SKM-1 (cell line): ENCODE measurements at regions not wholly inside any gene's neighbourhood (a gene's known extent, or its start where the extent isn't known, plus 50 kb on each side); places are given as distances from the start of the nearest gene placed in this dataset.
"Not testable (repeated sequence)": the region's sequence is repeated elsewhere in the genome, so short reads cannot be mapped to it uniquely, and the experiment has no call there.

Source experiments
- DNase-seq: peaks from one replicate; lab custom pipeline; 2025; ENCODE audit not compliant: unreplicated experiment; lab: John Stamatoyannopoulos, UW

GRCh38 chr2:16911746-16912145, 246.1 kb upstream of the CYRIA start:
- no peak for DNase-seq

- no peak for DNase-seq
These were observed 243.0 kb upstream of the CYRIA start for GRCh38 chr2:16908656-16909055.

GRCh38 chr2:16907645-16908282, 242.1 kb upstream of the CYRIA start:
- no peak for DNase-seq

DNA sequence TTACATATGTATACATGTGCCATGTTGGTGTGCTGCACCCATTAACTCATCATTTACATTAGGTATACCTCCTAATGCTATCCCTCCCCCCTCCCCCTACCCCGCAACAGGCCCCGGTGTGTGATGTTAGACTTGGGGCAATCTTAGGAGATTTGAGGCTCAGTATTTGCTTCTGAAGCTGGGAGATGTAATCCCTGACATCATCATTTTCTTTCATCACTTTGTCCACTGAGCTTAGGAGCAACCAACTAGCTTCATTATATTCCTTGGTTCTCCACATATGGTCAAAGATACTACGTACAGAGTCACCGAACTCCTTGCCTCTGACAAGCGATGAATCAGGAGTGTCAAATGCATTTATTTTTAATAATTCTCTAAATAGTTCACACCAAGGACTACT, 239.7 kb upstream of the CYRIA start:
- DNase-seq, result not testable (repeated sequence)

DNA sequence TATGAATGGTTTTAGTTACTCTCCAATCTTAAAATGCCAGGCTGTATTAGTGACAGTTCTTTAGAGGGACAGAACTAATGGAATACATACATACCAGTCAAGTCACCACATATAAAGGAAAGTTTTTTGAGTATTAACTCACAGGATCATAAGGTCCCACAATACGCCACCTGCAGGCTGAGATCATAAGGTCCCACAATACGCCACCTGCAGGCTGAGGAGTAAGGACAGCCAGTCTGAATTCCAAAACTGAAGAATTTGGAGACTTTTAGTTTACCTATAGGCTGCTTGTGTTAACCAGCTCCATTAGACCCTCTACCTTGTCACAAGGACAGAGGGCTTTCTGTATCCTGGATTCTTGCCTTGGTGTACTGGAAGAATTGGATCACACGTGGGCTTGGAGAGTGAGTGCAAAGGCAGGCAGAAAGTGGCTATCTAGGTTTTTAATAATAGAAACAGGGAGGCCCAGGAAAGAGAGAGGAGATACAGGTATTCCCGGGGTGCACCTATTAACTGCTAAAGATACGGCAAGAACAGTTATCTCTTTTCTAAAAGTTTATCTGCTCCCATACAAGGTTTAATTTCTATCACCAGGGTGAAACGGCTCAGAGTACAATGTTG, 234.9 kb upstream of the CYRIA start:
- DNase-seq, result peak; percentile 10

DNA sequence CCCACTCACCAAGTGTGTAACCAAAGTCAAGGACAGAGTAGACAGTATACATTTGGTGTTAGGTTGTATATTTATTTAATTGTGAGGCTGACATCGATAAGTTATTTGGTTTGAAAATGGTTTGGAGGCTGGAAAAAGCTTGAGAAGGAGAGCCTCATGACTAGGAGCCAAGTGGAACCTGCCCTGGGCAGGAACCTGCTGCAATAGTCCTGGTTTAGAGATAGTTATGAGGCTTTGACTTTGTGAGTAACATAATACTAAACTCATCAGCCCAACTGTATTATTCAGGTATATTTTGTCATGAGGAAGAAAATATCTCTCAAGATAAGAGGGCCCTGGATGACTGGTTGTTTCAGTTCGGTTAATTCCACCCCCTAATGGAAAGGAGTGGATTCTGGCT, 234.3 kb upstream of the CYRIA start:
- no peak for DNase-seq

DNA sequence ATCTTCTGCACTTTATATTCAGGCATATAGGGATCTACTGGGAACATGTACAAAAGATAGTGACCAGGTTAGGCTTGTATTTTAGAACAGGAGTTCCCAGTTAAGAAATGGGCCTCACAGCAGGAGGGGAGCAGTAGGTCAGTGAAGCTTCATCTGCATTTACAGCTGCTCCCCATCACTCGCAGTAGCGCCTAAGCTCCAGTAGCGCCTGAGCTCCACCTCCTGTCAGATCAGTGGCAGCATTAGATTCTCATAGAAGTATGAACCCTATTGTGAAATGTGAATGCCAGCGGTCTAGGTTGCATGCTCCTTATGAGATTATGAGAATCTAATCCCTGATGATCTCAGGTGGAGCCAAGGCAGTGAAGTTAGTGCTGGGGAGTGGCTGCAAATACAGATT, 224.4 kb upstream of the CYRIA start:
- no peak for DNase-seq

DNA sequence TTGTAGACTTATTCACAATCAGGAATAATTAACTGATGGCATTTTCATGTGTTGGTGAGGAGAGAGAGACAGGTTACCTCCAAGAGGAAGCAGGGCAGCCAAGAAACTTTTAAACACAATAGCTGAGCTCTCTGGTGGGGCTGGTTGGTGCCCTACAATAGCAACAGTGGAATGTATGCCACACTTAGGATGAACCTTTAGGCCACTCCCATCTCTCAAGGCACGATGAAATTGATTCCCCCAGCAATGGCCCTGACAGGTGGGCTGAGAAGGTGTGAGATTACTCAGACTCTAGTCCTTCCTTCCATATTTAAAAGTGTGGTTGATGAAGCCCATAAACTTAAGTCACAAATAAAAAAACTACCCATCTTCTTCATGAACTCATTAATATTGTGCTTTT, 219.4 kb upstream of the CYRIA start:
- DNase-seq, result no peak

GRCh38 chr2:16882706-16883105, 217.1 kb upstream of the CYRIA start:
- DNase-seq, result no peak

- no peak for DNase-seq
These were observed 215.5 kb upstream of the CYRIA start for GRCh38 chr2:16881122-16881521.

GRCh38 chr2:16871411-16871810, 205.8 kb upstream of the CYRIA start:
- no peak for DNase-seq

GRCh38 chr2:16870491-16871076, 204.9 kb upstream of the CYRIA start:
- DNase-seq, result no peak

GRCh38 chr2:16869711-16870110, 204.1 kb upstream of the CYRIA start:
- no peak for DNase-seq

- DNase-seq, result peak; percentile 21
These were observed 196.8 kb upstream of the CYRIA start for GRCh38 chr2:16862471-16862870.

DNA sequence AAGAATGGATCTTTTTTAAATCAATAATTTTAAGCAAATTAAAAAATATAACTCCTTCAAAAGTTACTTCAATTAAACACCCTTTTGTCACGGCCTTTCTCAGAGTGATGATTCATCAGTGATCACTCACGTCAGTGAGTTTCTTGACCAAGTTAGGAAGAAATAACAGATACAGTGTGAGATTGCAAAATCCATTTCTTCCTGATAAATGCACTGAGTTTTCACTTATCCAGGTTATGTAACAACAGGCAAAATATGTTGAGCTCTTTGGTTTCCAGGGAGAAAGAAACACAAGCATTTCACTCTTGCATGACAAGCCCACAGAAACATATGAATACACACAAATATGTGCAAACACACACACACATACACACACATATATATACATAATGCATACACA, 195.9 kb upstream of the CYRIA start:
- peak; percentile 12 for DNase-seq

- DNase-seq, result no peak
These were observed 195.5 kb upstream of the CYRIA start for GRCh38 chr2:16861111-16861510.

DNA sequence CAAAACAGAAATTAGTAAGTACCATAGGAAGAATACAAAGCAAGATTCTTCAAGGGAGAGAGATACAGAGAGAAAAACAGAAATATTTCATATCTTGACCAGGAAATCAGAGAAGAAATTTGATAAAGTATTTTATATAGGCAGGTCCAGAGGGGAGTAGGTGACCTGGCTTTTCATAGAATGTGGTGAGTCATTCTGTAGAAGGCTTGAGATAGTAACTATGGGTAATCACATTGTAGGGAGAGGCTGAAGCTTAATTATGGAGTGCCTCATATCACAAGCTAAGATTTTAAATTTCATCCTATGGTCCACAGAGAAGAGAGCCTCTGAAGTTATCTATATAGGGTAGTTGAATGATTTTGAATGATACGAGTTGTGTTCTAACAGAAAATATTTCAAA, 195.0 kb upstream of the CYRIA start:
- DNase-seq, result no peak

GRCh38 chr2:16855183-16855582, 189.5 kb upstream of the CYRIA start:
- no peak for DNase-seq

- no peak for DNase-seq
These were observed 187.5 kb upstream of the CYRIA start for GRCh38 chr2:16853088-16853487.

- DNase-seq, result no peak
These were observed 187.0 kb upstream of the CYRIA start for GRCh38 chr2:16852651-16853050.

GRCh38 chr2:16851126-16851525, 185.5 kb upstream of the CYRIA start:
- no peak for DNase-seq

DNA sequence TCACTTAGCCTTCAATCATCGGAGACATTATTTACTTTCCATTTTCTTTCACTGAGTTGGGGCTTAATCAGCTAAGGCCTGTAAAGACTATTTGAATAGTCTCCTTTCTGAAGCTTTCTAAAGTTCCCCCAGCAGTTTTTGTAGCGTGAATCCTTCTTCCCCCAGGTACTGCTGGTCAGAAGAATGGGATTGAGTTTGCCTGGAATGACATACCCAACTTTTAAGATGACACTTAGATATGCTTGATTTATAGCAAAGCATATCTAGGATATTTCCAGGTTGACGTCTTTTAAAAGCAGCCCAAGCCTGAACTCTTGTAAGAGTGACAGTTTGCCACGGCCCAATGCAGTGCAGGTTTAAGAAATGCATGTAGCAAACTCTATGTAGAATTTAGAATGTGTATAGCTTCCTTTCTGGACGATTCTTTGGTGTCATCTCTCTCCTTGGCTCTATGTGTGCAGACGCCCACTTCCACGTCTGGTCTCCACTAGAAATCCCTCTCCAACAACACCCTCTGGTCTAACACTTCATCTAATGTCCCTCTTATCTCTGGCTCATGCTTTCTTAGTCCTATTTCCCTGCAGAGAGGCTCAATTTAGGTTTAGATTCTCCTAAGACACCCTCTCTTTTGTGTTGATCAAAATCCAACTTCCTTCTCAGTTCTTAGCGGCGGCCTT, 175.0 kb upstream of the CYRIA start:
- no peak for DNase-seq
